ENCODE measurements at regions not wholly inside any gene's neighbourhood (a gene's known extent, or its start where the extent isn't known, plus 50 kb on each side); places are given as distances from the start of the nearest gene placed in this dataset.

DNA sequence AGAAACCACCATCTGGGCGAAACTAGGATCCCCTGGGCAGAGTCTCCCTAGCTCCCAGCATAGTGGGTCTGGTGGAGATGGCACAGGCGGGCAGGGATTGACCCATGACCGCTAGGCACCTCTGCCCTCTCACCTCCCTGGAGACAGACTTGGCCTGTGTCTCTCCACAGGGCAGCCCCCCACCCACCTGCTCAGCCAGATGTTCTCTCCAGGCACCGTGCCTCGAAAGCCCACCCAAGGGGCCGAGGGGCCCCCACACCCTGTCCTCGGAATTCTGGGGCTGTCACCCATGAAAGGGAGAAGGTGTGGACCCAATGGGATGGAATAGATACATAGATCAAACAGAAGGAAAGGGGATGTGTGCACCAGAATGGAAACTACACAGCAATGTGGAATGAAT is 229.1 kb upstream of the RTL1 start:
- ATAC-seq (no peak), DNase-seq (ENCODE audit: missing footprints) (no peak)
- intact Hi-C loops (cut with DNase I), result no loop called here

GRCh38 chr14:101133068-101133467 is 229.5 kb upstream of the RTL1 start:
- no peak for DNase-seq (ENCODE audit: missing footprints)
- ATAC-seq, result no peak
- intact Hi-C loops (cut with DNase I), result no loop called here

GRCh38 chr14:101134161-101134631 is 230.7 kb upstream of the RTL1 start:
- intact Hi-C loops (cut with DNase I), result no loop called here
- ATAC-seq, result no peak
- DNase-seq (ENCODE audit: missing footprints), result peak; percentile 39

GRCh38 chr14:101134851-101135433 is 231.4 kb upstream of the RTL1 start:
- ATAC-seq (no peak), DNase-seq (ENCODE audit: missing footprints) (no peak)
- intact Hi-C loops (cut with DNase I), result no loop called here

GRCh38 chr14:101135796-101136742 is 232.5 kb upstream of the RTL1 start:
- no peak for ATAC-seq
- DNase-seq (ENCODE audit: missing footprints), result no peak

DNA sequence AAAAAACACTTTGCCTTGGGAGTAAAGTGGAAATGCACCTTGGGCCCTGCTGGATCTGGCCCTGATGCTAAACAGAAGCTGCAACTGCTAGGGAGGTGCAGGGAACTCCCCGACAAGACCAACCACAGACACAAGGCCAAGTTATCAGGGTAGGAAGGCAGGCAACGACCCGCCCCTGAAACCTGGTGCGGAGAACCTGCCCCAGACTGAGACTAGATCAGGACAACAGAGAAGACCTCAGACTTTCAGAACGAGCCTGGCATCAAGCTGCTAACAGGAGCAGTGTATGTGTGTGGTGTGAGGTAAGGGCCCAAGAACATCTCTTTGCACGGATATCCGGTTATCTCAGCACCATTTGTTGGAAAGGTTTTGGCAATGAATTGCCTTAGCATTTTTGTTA is 233.7 kb upstream of the RTL1 start:
- DNase-seq (ENCODE audit: missing footprints) (no peak), ATAC-seq (no peak)
- intact Hi-C loops (cut with DNase I), result no loop called here

More at GRCh38 chr14:101135796-101136742, 232.5 kb upstream of the RTL1 start:
- intact Hi-C loops (cut with DNase I), result no loop called here

GRCh38 chr14:101147848-101148247 is 244.3 kb upstream of the RTL1 start:
- intact Hi-C loops (cut with DNase I), result no loop called here
- ATAC-seq (no peak), DNase-seq (ENCODE audit: missing footprints) (no peak)

DNA sequence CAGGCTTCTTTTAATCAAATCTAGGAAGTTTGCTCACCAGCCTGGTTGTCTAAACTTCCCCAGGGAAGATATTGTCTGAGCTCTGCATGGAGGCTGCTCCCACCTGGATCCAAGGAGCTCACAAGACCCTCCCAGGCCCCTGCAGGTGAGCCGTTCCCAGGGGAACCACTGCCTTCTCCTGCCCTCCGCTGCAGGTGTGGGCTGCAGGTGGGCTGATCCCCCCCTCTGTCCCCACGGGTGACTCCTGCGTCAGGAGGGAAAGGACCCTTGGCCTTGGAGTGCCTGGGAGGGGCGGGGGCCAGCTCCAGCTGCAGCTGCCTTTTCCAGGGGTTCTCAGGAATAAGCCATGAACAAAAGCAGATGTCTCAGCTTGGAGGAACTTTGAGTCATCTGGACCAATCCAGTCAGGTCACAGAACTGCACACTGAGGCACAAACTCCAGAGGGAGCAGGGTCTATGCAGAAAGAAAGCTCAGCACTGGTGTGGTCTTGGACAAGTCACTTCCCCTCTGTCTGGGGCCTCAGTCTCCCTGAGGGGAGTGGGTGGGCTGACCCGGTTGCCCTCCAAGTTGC is 246.6 kb upstream of the RTL1 start:
- no peak for DNase-seq (ENCODE audit: missing footprints)
- intact Hi-C loops (cut with DNase I), result no loop called here

DNA sequence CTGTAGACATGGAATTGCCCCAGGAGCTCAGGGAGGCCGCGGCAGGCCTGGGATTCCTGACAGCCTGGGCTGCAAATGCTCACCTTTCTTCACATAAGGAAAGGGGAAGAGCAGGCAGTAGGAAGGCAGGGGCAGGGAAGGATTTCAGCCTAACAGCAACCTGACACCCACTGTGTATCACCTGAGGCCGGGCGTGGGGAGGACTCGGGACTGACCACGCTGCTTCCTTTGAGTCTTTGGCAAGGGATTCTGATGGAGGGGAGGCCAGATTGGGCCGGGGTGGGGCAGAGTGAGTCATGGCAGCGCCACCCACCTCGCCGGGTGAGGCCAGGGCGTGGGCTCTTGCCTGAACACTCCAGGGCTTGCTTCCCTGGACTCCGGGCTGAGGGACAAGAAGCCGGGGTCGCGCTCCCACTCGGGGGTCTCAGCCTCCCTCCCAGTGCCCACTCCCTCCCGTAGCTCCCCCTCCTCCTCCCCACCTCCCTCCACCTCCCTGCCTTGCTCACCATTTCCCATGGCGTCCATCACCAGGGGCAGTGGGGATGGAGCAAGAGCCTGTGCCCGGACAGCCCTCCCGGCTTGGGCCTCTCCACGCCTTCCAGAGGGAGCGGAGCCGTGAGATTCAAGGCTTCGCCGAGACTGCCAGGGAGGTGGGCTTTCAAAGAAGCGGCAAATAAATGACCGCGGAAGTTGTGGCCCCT is 247.9 kb upstream of the RTL1 start:
- intact Hi-C loops (cut with DNase I), result no loop called here
- DNase-seq (ENCODE audit: missing footprints) (no peak), ATAC-seq (no peak)

More for the DNA sequence above, 246.6 kb upstream of the RTL1 start:
- no peak for ATAC-seq

DNA sequence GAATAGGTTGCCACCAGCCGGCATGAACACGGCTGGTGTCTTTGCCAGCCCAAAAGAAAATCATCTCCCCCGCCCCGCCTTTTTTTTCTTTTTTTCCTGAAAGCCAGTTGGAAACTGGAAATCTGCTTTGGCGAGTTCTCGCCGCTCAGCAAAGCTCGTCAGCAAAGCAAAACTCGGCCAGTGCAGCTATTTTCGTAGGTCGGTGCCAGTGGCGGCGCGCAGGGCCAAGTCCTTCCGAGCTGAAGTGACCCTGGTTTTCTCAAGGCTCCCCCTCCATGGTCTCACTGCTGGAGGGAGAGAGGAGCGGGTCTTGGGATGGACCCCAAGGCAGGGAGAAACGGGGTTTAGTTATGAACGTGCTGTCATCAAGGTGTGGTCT is 248.4 kb upstream of the RTL1 start:
- intact Hi-C loops (cut with DNase I), result no loop called here
- DNase-seq (ENCODE audit: missing footprints) (no peak), ATAC-seq (no peak)

DNA sequence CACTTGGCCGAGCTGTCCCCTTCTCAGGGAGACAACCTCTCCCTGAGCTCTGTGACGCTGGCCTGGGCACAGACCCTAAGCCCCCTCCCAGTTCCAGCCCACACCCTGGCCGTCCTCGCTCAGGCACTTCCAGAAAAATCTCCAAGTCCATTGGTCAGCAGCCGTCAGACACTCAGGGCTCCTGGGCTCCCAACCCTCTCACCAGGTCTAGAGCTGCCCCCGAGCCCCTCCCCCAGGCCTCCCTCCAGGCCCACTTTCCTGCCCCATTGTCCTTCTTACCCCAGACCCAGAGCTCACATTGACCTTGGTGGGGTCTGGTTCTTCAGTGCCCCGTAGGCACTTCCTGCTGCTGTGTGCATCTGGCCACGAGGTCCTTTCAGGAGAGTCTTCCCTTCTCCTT is 249.3 kb upstream of the RTL1 start:
- no peak for DNase-seq (ENCODE audit: missing footprints)
- intact Hi-C loops (cut with DNase I), result no loop called here
- no peak for ATAC-seq

DNA sequence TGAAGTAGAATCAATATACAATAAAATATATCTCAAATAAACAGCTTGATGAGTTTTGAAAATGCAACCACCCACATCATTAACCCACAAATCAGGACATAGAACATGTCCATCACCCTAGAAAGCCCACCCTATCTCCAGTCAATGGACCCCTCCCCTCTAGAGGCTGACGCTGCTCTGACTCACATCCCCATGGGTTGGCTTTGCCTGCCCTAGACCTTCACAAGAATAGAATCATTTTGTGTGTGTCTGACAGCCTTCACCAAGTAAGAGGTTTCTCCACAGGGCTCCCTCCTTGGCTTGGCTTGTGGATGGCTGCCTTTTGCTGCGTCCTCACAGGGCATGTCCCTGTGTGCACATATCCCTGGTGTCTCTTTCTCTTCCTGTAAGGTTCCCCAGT is 250.2 kb upstream of the RTL1 start:
- DNase-seq (ENCODE audit: missing footprints) (no peak), ATAC-seq (no peak)
- intact Hi-C loops (cut with DNase I), result no loop called here

- no peak for ATAC-seq
- DNase-seq (ENCODE audit: missing footprints), result no peak
- intact Hi-C loops (cut with DNase I), result no loop called here
These were observed 252.1 kb upstream of the RTL1 start for GRCh38 chr14:101155575-101155974.

DNA sequence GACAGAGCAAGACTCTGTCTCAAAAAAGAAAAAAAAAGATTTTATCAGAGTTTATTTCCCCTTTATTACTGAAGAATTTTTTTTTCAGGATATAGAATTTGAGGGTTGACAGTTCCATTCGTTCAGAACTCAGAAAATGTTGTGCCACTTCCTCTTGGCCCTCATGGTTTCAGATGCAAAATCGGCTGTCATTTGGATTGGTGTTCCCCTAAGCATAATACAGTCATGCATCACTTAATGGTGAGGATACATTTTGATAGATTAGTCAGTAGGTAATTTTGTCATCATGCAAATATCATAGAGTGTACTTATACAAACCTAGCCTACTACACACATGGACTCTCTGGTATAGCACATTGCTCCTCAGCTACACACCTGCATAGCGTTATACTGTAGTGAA is 263.9 kb upstream of the RTL1 start:
- ATAC-seq (no peak), DNase-seq (ENCODE audit: missing footprints) (no peak)
- intact Hi-C loops (cut with DNase I), result no loop called here

DNA sequence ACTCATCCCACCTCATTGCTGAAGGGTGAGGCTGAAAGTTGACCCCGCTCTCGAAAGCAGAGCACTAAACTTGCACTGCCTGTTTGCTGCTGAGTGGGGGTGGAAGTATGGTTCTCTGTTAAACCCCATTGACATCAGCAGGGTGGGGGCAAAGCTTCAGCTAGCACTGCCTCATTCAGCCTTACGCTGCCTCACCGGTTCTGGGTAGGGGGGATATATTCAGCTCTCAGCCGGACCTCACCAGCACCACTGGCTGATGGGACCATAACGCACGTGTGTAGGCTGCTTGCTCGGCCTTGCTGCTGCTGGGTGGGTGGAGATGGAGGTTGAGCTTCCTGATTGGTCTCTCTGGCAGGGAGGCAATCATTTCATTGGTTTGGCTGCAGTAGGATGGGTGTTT is 265.7 kb upstream of the RTL1 start:
- intact Hi-C loops (cut with DNase I), result no loop called here
- DNase-seq (ENCODE audit: missing footprints) (no peak), ATAC-seq (no peak)

- ATAC-seq (no peak), DNase-seq (ENCODE audit: missing footprints) (no peak)
- intact Hi-C loops (cut with DNase I), result no loop called here
These were observed 268.1 kb upstream of the RTL1 start for GRCh38 chr14:101171650-101172049.

DNA sequence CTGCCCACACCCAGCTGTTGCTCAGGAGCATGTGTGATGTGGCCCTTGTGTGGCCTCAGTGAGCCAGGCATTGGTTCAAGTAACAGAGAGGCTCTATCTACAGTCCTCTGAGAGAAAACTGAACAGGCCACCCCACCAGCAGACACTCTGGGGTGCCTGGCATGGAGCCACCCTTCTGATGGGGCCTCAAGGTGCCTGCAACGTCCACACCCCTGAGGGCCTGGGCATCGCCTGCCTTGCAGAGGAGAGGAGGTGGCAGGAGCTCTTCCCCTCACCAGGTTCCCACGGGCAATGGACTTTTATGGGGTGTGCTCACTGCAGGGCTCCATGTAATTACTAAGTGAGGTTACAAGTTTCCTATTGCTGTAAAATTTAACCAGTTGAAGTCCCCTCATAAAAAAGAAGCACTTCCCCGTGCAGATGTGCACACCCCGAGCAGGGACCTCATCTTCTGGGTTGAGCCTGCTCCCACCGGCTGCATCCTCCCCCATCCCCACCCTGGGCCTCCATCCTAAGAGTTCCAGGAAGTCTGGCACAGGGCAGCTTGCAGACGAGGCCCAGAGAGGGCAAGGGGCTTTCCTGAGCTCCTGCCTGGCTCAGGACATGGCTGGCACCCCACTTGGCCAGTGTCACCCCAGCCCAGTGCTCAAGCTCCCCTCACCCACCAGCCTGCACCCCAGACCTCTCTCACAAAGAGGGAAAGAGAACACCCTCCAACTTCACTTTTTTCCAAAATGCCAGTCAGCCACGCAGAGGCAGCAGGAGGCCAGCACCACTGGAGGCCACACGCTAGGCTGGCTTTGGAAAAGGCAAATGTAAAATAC is 270.4 kb upstream of the RTL1 start:
- intact Hi-C loops (cut with DNase I), result no loop called here
- no peak for ATAC-seq

GRCh38 chr14:101174522-101174838 is 271.0 kb upstream of the RTL1 start:
- ATAC-seq (no peak), DNase-seq (ENCODE audit: missing footprints) (no peak)
- intact Hi-C loops (cut with DNase I), result no loop called here

More for the DNA sequence above, 270.4 kb upstream of the RTL1 start:
- no peak for DNase-seq (ENCODE audit: missing footprints)

Data from Right ventricle myocardium inferior (tissue), 1 donor.